HG03025 (cell line): ENCODE measurements at regions not wholly inside any gene's neighbourhood (a gene's known extent, or its start where the extent isn't known, plus 50 kb on each side); places are given as distances from the start of the nearest gene placed in this dataset.

Source experiments
- ATAC-seq: cut with Tn5 transposase; IDR thresholded peaks from one replicate; pipeline ENCODE4 v1.9.1; 2021; ENCODE audit warnings: mild to moderate bottlenecking, moderate library complexity; ENCODE audit not compliant: unreplicated experiment, low FRiP score

GRCh38 chr5:61933787-61934626, 372.0 kb upstream of the KIF2A start:
- no peak for ATAC-seq

GRCh38 chr5:61941637-61942036, 364.4 kb upstream of the KIF2A start:
- no peak for ATAC-seq

- no peak for ATAC-seq
These were observed 363.4 kb upstream of the KIF2A start for GRCh38 chr5:61942462-61943049.

GRCh38 chr5:61943713-61944112, 362.3 kb upstream of the KIF2A start:
- ATAC-seq, result no peak

GRCh38 chr5:61948151-61948550, 357.9 kb upstream of the KIF2A start:
- ATAC-seq, result no peak

GRCh38 chr5:61949054-61949678, 356.8 kb upstream of the KIF2A start:
- no peak for ATAC-seq

- no peak for ATAC-seq
These were observed 356.1 kb upstream of the KIF2A start for GRCh38 chr5:61949679-61950435.

GRCh38 chr5:61951295-61951694, 354.7 kb upstream of the KIF2A start:
- ATAC-seq, result no peak

- ATAC-seq, result no peak
These were observed 352.1 kb upstream of the KIF2A start for GRCh38 chr5:61953913-61954312.

GRCh38 chr5:61964201-61964600, 341.8 kb upstream of the KIF2A start:
- ATAC-seq, result no peak

- ATAC-seq, result no peak
These were observed 340.9 kb upstream of the KIF2A start for GRCh38 chr5:61965069-61965468.

- no peak for ATAC-seq
These were observed 340.5 kb upstream of the KIF2A start for GRCh38 chr5:61965490-61965889.

- ATAC-seq, result no peak
These were observed 339.6 kb upstream of the KIF2A start for GRCh38 chr5:61966296-61966955.

GRCh38 chr5:61966997-61967396, 339.0 kb upstream of the KIF2A start:
- ATAC-seq, result no peak

- ATAC-seq, result no peak
These were observed 338.3 kb upstream of the KIF2A start for GRCh38 chr5:61967681-61968080.

GRCh38 chr5:61969347-61969746, 336.7 kb upstream of the KIF2A start:
- ATAC-seq, result no peak

- no peak for ATAC-seq
These were observed 336.3 kb upstream of the KIF2A start for GRCh38 chr5:61969755-61970154.

- no peak for ATAC-seq
These were observed 335.8 kb upstream of the KIF2A start for GRCh38 chr5:61970218-61970617.

- ATAC-seq, result no peak
These were observed 331.3 kb upstream of the KIF2A start for GRCh38 chr5:61974680-61975079.

GRCh38 chr5:61981886-61982285, 324.1 kb upstream of the KIF2A start:
- ATAC-seq, result no peak
